DND-41 (cell line): ENCODE measurements at regions not wholly inside any gene's neighbourhood (a gene's known extent, or its start where the extent isn't known, plus 50 kb on each side); places are given as distances from the start of the nearest gene placed in this dataset.

ENCODE experiments used
- ATAC-seq: fragments of 200-7000 bp; cut with Tn5 transposase; 3 replicates; pipeline ENCODE4 v1.9.1; 2021; ENCODE audit warnings: low read depth; ENCODE audit not compliant: insufficient read depth
- DNase-seq: peaks from one replicate; pipeline ENCODE4 v3.0.0-alpha.2; 2020
- H2AFZ ChIP-seq: 2 replicates; pipeline ENCODE4 v1.6.0; 2012; ENCODE audit warnings: low read depth, low read length
- H3K27ac ChIP-seq: 2 replicates; pipeline ENCODE4 v1.5.1; 2012; ENCODE audit warnings: low read length, inconsistent platforms
- H3K27me3 ChIP-seq: fragments of 200-600 bp; sonication (generic); 2 replicates; pipeline ENCODE4 v1.6.0; 2012; ENCODE audit warnings: low read length, mild to moderate bottlenecking, inconsistent platforms; ENCODE audit not compliant: insufficient read depth, poor library complexity
- H3K36me3 ChIP-seq: 2 replicates; pipeline ENCODE4 v1.5.1; 2012; ENCODE audit warnings: low read length, inconsistent platforms; ENCODE audit not compliant: insufficient read depth
- H3K4me1 ChIP-seq: 2 replicates; pipeline ENCODE4 v1.5.1; 2012; ENCODE audit warnings: mild to moderate bottlenecking, low read length; ENCODE audit not compliant: insufficient read depth
- H3K4me2 ChIP-seq: 2 replicates; pipeline ENCODE4 v1.6.0; 2012; ENCODE audit warnings: mild to moderate bottlenecking, moderate library complexity, low read length, inconsistent platforms; ENCODE audit not compliant: insufficient read depth
- H3K4me3 ChIP-seq, 2 experiments: fragments of 200-600 bp in 1 of 2; shearing (Covaris generic) in 1 of 2; 2 replicates each; pipeline ENCODE4 v1.5.1; 2012 to 2016; ENCODE audit warnings: inconsistent platforms in 2 of 2, low read length in 2 of 2, mild to moderate bottlenecking in 2 of 2, low read depth in 1 of 2, moderate library complexity in 1 of 2
- H3K79me2 ChIP-seq: 2 replicates; pipeline ENCODE4 v1.6.0; 2012; ENCODE audit warnings: low read length, inconsistent platforms; ENCODE audit not compliant: insufficient read depth
- H3K9ac ChIP-seq: 2 replicates; pipeline ENCODE4 v1.6.0; 2012; ENCODE audit warnings: low read depth, mild to moderate bottlenecking, inconsistent platforms, low read length, moderate library complexity
- H3K9me3 ChIP-seq: 2 replicates; pipeline ENCODE4 v1.5.1; 2012; ENCODE audit warnings: low read length, moderate library complexity, mild to moderate bottlenecking, inconsistent platforms; ENCODE audit not compliant: insufficient read depth, severe bottlenecking
- H4K20me1 ChIP-seq: 2 replicates; pipeline ENCODE4 v1.6.0; 2012; ENCODE audit warnings: low read length; ENCODE audit not compliant: insufficient read depth
- EZH2 ChIP-seq: IDR thresholded peaks from 3 replicates; pipeline ENCODE4 v1.6.1; 2012; ENCODE audit warnings: borderline replicate concordance, low read depth, mild to moderate bottlenecking, moderate library complexity, low read length, inconsistent platforms; ENCODE audit not compliant: severe bottlenecking
- TF ChIP-seq, protein P1 (sequence below): IDR thresholded peaks from 2 replicates; pipeline ENCODE4 v1.5.1; 2012; ENCODE audit warnings: borderline replicate concordance, low read length, moderate library complexity, mild to moderate bottlenecking; ENCODE audit not compliant: poor library complexity, severe bottlenecking; ENCODE audit errors: extremely low read depth

GRCh38 chr10:65346466-65346865, 1579.4 kb upstream of the LRRTM3 start:
- no peaks in the 10 kb centered on the region for H3K79me2 ChIP-seq
- no peak overlapping the region for H3K4me2 ChIP-seq
- DNase-seq: no peak
- H3K9ac ChIP-seq: no peak overlapping the region
- no peaks in the 10 kb centered on the region for H3K36me3 ChIP-seq
- TF ChIP-seq, protein P1, sequence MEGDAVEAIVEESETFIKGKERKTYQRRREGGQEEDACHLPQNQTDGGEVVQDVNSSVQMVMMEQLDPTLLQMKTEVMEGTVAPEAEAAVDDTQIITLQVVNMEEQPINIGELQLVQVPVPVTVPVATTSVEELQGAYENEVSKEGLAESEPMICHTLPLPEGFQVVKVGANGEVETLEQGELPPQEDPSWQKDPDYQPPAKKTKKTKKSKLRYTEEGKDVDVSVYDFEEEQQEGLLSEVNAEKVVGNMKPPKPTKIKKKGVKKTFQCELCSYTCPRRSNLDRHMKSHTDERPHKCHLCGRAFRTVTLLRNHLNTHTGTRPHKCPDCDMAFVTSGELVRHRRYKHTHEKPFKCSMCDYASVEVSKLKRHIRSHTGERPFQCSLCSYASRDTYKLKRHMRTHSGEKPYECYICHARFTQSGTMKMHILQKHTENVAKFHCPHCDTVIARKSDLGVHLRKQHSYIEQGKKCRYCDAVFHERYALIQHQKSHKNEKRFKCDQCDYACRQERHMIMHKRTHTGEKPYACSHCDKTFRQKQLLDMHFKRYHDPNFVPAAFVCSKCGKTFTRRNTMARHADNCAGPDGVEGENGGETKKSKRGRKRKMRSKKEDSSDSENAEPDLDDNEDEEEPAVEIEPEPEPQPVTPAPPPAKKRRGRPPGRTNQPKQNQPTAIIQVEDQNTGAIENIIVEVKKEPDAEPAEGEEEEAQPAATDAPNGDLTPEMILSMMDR: no peak
- TF ChIP-seq EZH2: no peak
- H3K4me1 ChIP-seq: no peaks in the 10 kb centered on the region
- H3K4me3 ChIP-seq: no peak overlapping the region
- no peaks in the 10 kb centered on the region for H4K20me1 ChIP-seq
- no peak for ATAC-seq
- no peaks in the 10 kb centered on the region for H3K9me3 ChIP-seq
- H3K27me3 ChIP-seq: no peaks in the 10 kb centered on the region
- H2AFZ ChIP-seq: no peak overlapping the region
- no peak overlapping the region for H3K27ac ChIP-seq

DNA sequence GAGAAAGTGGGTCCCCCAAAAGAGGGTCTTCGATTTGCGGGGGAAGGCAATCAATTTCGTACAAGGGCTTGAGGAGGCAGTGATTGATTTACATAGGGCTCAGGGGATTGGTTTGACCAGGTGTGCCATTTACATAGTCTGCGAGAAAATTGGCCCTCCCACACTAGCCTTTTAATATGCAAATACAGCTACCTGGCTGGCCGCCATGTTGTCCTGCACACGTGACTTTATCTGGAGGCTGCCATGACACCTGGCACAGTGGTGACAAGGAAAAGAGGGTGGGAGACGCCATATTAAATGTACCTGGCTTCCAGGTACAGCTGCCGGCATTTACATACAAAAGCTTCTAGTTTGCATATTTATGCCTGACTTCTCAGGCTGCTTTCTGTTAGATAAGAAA, 1577.2 kb upstream of the LRRTM3 start:
- no peak overlapping the region for H3K9ac ChIP-seq
- H3K79me2 ChIP-seq: no peaks in the 10 kb centered on the region
- no peak overlapping the region for H3K27ac ChIP-seq
- no peak overlapping the region for H3K4me2 ChIP-seq
- H3K4me3 ChIP-seq: no peak overlapping the region
- ATAC-seq: no peak
- H3K36me3 ChIP-seq: no peaks in the 10 kb centered on the region
- no peaks in the 10 kb centered on the region for H3K9me3 ChIP-seq
- TF ChIP-seq, protein P1: no peak
- TF ChIP-seq EZH2: no peak
- no peaks in the 10 kb centered on the region for H3K27me3 ChIP-seq
- H3K4me1 ChIP-seq: no peaks in the 10 kb centered on the region
- H4K20me1 ChIP-seq: no peaks in the 10 kb centered on the region
- no peak for DNase-seq
- H2AFZ ChIP-seq: no peak overlapping the region

GRCh38 chr10:65350611-65351010, 1575.2 kb upstream of the LRRTM3 start:
- no peak for TF ChIP-seq EZH2
- TF ChIP-seq, protein P1: no peak
- H3K27ac ChIP-seq: no peak overlapping the region
- H3K9ac ChIP-seq: no peak overlapping the region
- H3K4me3 ChIP-seq: no peak overlapping the region
- no peaks in the 10 kb centered on the region for H3K4me1 ChIP-seq
- H3K36me3 ChIP-seq: no peaks in the 10 kb centered on the region
- no peak for DNase-seq
- no peaks in the 10 kb centered on the region for H3K27me3 ChIP-seq
- no peaks in the 10 kb centered on the region for H3K9me3 ChIP-seq
- H3K79me2 ChIP-seq: no peaks in the 10 kb centered on the region
- H4K20me1 ChIP-seq: no peaks in the 10 kb centered on the region
- no peak overlapping the region for H3K4me2 ChIP-seq
- ATAC-seq: no peak
- H2AFZ ChIP-seq: no peak overlapping the region

GRCh38 chr10:65355141-65355680, 1570.6 kb upstream of the LRRTM3 start:
- Histone ChIP-seq H3K4me2 (no peak overlapping the region), H3K27ac (no peak overlapping the region), H3K9ac (no peak overlapping the region), H3K36me3 (no peaks in the 10 kb centered on the region), H3K79me2 (no peaks in the 10 kb centered on the region), H3K9me3 (no peaks in the 10 kb centered on the region), H3K27me3 (no peaks in the 10 kb centered on the region), H3K4me3 (no peak overlapping the region), H3K4me1 (no peaks in the 10 kb centered on the region), H4K20me1 (no peaks in the 10 kb centered on the region), H2AFZ (no peak overlapping the region)
- ATAC-seq: no peak
- no peak for DNase-seq
- TF ChIP-seq, protein P1: no peak
- no peak for TF ChIP-seq EZH2
